A549 (cell line): ENCODE measurements at regions not wholly inside any gene's neighbourhood (a gene's known extent, or its start where the extent isn't known, plus 50 kb on each side); places are given as distances from the start of the nearest gene placed in this dataset.

ENCODE experiments used
- ATAC-seq, 2 experiments: fragments of 200-7000 bp in 1 of 2; fragments of >200 bp in 1 of 2; cut with Nextera tagmentation in 1 of 2; cut with Tn5 transposase in 1 of 2; 3 replicates each; pipeline versions ENCODE4 v1.8.0 to v1.9.1; 2018 to 2020; ENCODE audit warnings: mild to moderate bottlenecking in 1 of 2, moderate library complexity in 1 of 2
- CTCF ChIA-PET: fragments of 300-600 bp; sonication (Branson Sonifier 250); formaldehyde crosslinking; extraction: SDS; loops from one replicate; lab custom pipeline; 2021; ENCODE audit warnings: antibody characterized with exemption, inconsistent platforms; lab: Yijun Ruan, JAX
- POLR2A ChIA-PET: fragments of 350-600 bp; formaldehyde crosslinking; extraction: SDS; loops from one replicate; lab custom pipeline; 2021; ENCODE audit warnings: antibody characterized with exemption, inconsistent platforms; lab: Yijun Ruan, JAX
- DNase-seq, 2 experiments: peaks; one replicate each; pipeline versions ENCODE4 v3.0.0 to v3.0.0-alpha.2; 2011 to 2016; ENCODE audit warnings: low read depth in 1 of 2, low spot score in 1 of 2
- FAIRE-seq: peaks from 2 replicates; lab custom pipeline; 2011; peaks lifted over from hg19 to GRCh38; lab: Jason Lieb, UNC
- H3K27ac ChIP-seq, 2 experiments: fragments of >200 bp; sonication (Bioruptor Twin); formaldehyde crosslinking; 3 replicates each; pipeline ENCODE4 v1.5.1; 2016 to 2017
- H3K4me1 ChIP-seq: fragments of >200 bp; sonication (Bioruptor Twin); formaldehyde crosslinking; 3 replicates; pipeline ENCODE4 v1.6.1; 2016
- H3K4me2 ChIP-seq: fragments of >200 bp; sonication (Bioruptor Twin); formaldehyde crosslinking; 3 replicates; pipeline ENCODE4 v1.6.1; 2016
- H3K4me3 ChIP-seq: fragments of >200 bp; sonication (Bioruptor Twin); formaldehyde crosslinking; 3 replicates; pipeline ENCODE4 v1.5.1; 2016
- H3K9me3 ChIP-seq: fragments of >200 bp; sonication (Bioruptor Twin); formaldehyde crosslinking; 3 replicates; pipeline ENCODE4 v1.6.1; 2016
- CBX2 ChIP-seq: fragments of 200-600 bp; sonication (generic); IDR thresholded peaks from 2 replicates; pipeline ENCODE4 v1.6.1; 2016; ENCODE audit warnings: low read depth, mild to moderate bottlenecking, borderline replicate concordance
- CEBPB ChIP-seq, 2 experiments: fragments of >200 bp in 1 of 2; sonication (Bioruptor Twin) in 1 of 2; formaldehyde crosslinking in 1 of 2; IDR thresholded peaks; 2 replicates each; pipeline ENCODE4 v1.6.1; 2012 to 2016
- CHD4 ChIP-seq: fragments of 200-600 bp; sonication (generic); IDR thresholded peaks from 2 replicates; pipeline ENCODE4 v1.6.1; 2016; ENCODE audit warnings: antibody characterized with exemption, mild to moderate bottlenecking, borderline replicate concordance
- EHF ChIP-seq: fragments of 250-450 bp; sonication (Bioruptor Pico); IDR thresholded peaks from 2 replicates; pipeline ENCODE4 v1.5.0; 2020; ENCODE audit warnings: mild to moderate bottlenecking
- FOXS1 ChIP-seq: fragments of 250-450 bp; sonication (Bioruptor Pico); IDR thresholded peaks from 2 replicates; pipeline ENCODE4 v1.5.0; 2020; ENCODE audit warnings: mild to moderate bottlenecking, moderate library complexity
- GATA3 ChIP-seq: IDR thresholded peaks from 2 replicates; pipeline ENCODE4 v1.6.1; 2012; ENCODE audit warnings: borderline replicate concordance
- HDAC2 ChIP-seq: fragments of 200-600 bp; sonication (generic); IDR thresholded peaks from 2 replicates; pipeline ENCODE4 v1.6.1; 2016
- HEYL ChIP-seq: fragments of 250-450 bp; sonication (Bioruptor Pico); IDR thresholded peaks from 2 replicates; pipeline ENCODE4 v1.8.0; 2021; ENCODE audit warnings: mild to moderate bottlenecking, moderate library complexity
- HOXB5 ChIP-seq: fragments of 250-450 bp; sonication (Bioruptor Pico); IDR thresholded peaks from 2 replicates; pipeline ENCODE4 v1.5.0; 2020; ENCODE audit warnings: mild to moderate bottlenecking, moderate library complexity
- JUN ChIP-seq, 2 experiments: fragments of >200 bp; sonication (Bioruptor Twin); formaldehyde crosslinking; IDR thresholded peaks; 2 replicates in 1 of 2; 3 replicates in 1 of 2; pipeline ENCODE4 v1.6.1; 2016 to 2017
- JUNB ChIP-seq: fragments of >200 bp; sonication (Bioruptor Twin); formaldehyde crosslinking; IDR thresholded peaks from 2 replicates; pipeline ENCODE4 v1.6.1; 2016
- MAFK ChIP-seq: fragments of 450-650 bp; IDR thresholded peaks from 2 replicates; pipeline ENCODE4 v1.6.1; 2014; ENCODE audit not compliant: partially characterized antibody
- MAZ ChIP-seq: fragments of 150-350 bp; IDR thresholded peaks from 2 replicates; pipeline ENCODE4 v1.6.1; 2014; ENCODE audit warnings: antibody characterized with exemption, low read depth, low read length, borderline replicate concordance
- MYC ChIP-seq: IDR thresholded peaks from 2 replicates; pipeline ENCODE4 v1.6.1; 2012; ENCODE audit warnings: mild to moderate bottlenecking, inconsistent platforms, low read length, improper control_type of control experiment, borderline replicate concordance
- NFE2L2 ChIP-seq: fragments of 150-350 bp; conservative IDR thresholded peaks from 2 replicates; pipeline ENCODE4 v1.6.1; 2014; ENCODE audit warnings: low read length
- NR3C1 ChIP-seq: fragments of >200 bp; sonication (Bioruptor Twin); formaldehyde crosslinking; IDR thresholded peaks from 3 replicates; pipeline ENCODE4 v1.6.1; 2017
- POLR2A ChIP-seq: IDR thresholded peaks from 2 replicates; pipeline ENCODE4 v1.6.1; 2012; ENCODE audit warnings: mild to moderate bottlenecking, low read length
- POLR2AphosphoS2 ChIP-seq: conservative IDR thresholded peaks from 2 replicates; pipeline ENCODE4 v1.6.1; 2012; ENCODE audit warnings: low read length, improper control_type of control experiment, inconsistent platforms
- RCOR1 ChIP-seq: fragments of 150-350 bp; IDR thresholded peaks from 2 replicates; pipeline ENCODE4 v1.6.1; 2014; ENCODE audit warnings: antibody characterized with exemption, low read length, low read depth
- RNF2 ChIP-seq: fragments of 200-600 bp; sonication (generic); IDR thresholded peaks from 2 replicates; pipeline ENCODE4 v1.6.1; 2016; ENCODE audit warnings: low read depth, mild to moderate bottlenecking, antibody characterized with exemption, moderate library complexity, borderline replicate concordance
- SREBF2 ChIP-seq: fragments of 450-650 bp; IDR thresholded peaks from 2 replicates; pipeline ENCODE4 v1.6.1; 2014; ENCODE audit warnings: mild to moderate bottlenecking, moderate library complexity
- TP53 ChIP-seq: fragments of 250-450 bp; sonication (Bioruptor Pico); IDR thresholded peaks from 2 replicates; pipeline ENCODE4 v1.5.0; 2021; ENCODE audit warnings: mild to moderate bottlenecking, moderate library complexity
- ZFP36 ChIP-seq: fragments of 450-650 bp; IDR thresholded peaks from 2 replicates; pipeline ENCODE4 v1.6.1; 2014; ENCODE audit warnings: borderline replicate concordance; ENCODE audit not compliant: partially characterized antibody
- WGBS: methylation state at CpG from one replicate; pipeline ENCODE4 v1.1.6; 2017; ENCODE audit errors: missing lambda C conversion rate; 5-methylcytosine and 5-hydroxymethylcytosine counted together
- TF ChIP-seq, protein P1 (sequence below): fragments of 250-450 bp; sonication (Bioruptor Pico); IDR thresholded peaks from 2 replicates; pipeline ENCODE4 v1.5.0; 2020; ENCODE audit warnings: low read depth, mild to moderate bottlenecking, moderate library complexity
- TF ChIP-seq, protein P2 (sequence below): fragments of >200 bp; sonication (Bioruptor Twin); formaldehyde crosslinking; IDR thresholded peaks from 3 replicates; pipeline ENCODE4 v1.6.1; 2016
- TF ChIP-seq, protein P3 (sequence below): fragments of >200 bp; sonication (Bioruptor Twin); formaldehyde crosslinking; IDR thresholded peaks from 2 replicates; pipeline ENCODE4 v1.6.1; 2016
- TF ChIP-seq, protein P4 (sequence below): fragments of 150-350 bp; IDR thresholded peaks from 2 replicates; pipeline ENCODE4 v1.6.1; 2014; ENCODE audit warnings: low read depth, mild to moderate bottlenecking, low read length
- TF ChIP-seq, protein P5 (sequence below): fragments of 250-450 bp; sonication (Bioruptor Pico); IDR thresholded peaks from 2 replicates; pipeline ENCODE4 v1.5.0; 2021; ENCODE audit warnings: mild to moderate bottlenecking, moderate library complexity, borderline replicate concordance
- TF ChIP-seq, protein P6 (sequence below): fragments of 450-650 bp; IDR thresholded peaks from 2 replicates; pipeline ENCODE4 v1.6.1; 2014; ENCODE audit warnings: antibody characterized with exemption

DNA sequence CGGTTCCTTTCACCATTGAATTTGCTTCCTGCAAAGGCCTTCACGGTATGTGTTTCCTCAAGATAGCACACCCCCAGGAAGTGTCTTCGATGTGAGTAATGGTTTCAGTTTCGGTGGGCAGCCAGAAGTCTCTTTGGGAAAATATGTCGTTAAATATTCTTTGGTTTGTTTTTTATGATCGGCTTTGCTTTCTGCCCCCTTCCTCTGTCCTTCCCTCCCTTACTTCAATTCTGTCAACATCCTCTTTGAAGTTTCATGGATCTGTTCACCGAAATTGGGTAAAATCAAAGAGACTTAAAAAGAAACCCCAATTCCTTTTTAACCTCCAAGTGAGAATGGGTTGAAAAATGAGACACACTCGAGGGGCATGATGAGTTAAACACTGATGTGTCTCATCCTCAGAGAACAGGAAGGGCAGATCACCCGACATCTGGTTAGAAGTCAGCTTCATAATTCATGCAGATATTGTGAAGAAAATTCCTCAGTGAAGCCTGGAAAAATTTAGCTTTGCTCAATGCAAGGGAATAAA lies 170.8 kb upstream of the HABP2 start:
- ATAC-seq = no peak
- 68% methylated on average over 9 of the region's 9 CpGs for WGBS
- no peak for FAIRE-seq
- no peak overlapping the region for H3K4me2 ChIP-seq
- H3K9me3 ChIP-seq = no peaks in the 10 kb centered on the region
- POLR2A ChIA-PET = no interaction called here
- no peak overlapping the region for H3K27ac ChIP-seq
- DNase-seq = no peak
- TF ChIP-seq EHF (CRISPR knock-in tag) = no peak
- no peak for TF ChIP-seq FOXS1 (CRISPR knock-in tag)
- no peak for TF ChIP-seq GATA3
- no peak for TF ChIP-seq CEBPB (IDR thresholded peaks at IDR 0.05)
- no peak for TF ChIP-seq SREBF2
- TF ChIP-seq HEYL (CRISPR knock-in tag) = no peak
- TF ChIP-seq, protein P1, sequence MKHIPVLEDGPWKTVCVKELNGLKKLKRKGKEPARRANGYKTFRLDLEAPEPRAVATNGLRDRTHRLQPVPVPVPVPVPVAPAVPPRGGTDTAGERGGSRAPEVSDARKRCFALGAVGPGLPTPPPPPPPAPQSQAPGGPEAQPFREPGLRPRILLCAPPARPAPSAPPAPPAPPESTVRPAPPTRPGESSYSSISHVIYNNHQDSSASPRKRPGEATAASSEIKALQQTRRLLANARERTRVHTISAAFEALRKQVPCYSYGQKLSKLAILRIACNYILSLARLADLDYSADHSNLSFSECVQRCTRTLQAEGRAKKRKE (CRISPR knock-in tag) = no peak
- TF ChIP-seq NR3C1 = no peak
- TF ChIP-seq ZFP36 = no peak
- TF ChIP-seq CBX2 = no peak
- no peak for TF ChIP-seq MYC
- TF ChIP-seq RCOR1 = no peak
- no peak for TF ChIP-seq CHD4
- TF ChIP-seq, protein P2, sequence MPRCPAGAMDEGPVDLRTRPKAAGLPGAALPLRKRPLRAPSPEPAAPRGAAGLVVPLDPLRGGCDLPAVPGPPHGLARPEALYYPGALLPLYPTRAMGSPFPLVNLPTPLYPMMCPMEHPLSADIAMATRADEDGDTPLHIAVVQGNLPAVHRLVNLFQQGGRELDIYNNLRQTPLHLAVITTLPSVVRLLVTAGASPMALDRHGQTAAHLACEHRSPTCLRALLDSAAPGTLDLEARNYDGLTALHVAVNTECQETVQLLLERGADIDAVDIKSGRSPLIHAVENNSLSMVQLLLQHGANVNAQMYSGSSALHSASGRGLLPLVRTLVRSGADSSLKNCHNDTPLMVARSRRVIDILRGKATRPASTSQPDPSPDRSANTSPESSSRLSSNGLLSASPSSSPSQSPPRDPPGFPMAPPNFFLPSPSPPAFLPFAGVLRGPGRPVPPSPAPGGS = no peak
- no peak for TF ChIP-seq HDAC2
- TF ChIP-seq, protein P3, sequence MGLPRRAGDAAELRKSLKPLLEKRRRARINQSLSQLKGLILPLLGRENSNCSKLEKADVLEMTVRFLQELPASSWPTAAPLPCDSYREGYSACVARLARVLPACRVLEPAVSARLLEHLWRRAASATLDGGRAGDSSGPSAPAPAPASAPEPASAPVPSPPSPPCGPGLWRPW = no peak
- no peak overlapping the region for H3K4me3 ChIP-seq
- CTCF ChIA-PET = interaction anchor here (1.1 kb wide), 1 partner anchor 166 kb away, joined by 3 read pairs; no protein-coding TSS in a partner anchor
- peaks cover 17% of the 10 kb centered on the region; the same call in 2 of the 3 replicates for H3K4me1 ChIP-seq

DNA sequence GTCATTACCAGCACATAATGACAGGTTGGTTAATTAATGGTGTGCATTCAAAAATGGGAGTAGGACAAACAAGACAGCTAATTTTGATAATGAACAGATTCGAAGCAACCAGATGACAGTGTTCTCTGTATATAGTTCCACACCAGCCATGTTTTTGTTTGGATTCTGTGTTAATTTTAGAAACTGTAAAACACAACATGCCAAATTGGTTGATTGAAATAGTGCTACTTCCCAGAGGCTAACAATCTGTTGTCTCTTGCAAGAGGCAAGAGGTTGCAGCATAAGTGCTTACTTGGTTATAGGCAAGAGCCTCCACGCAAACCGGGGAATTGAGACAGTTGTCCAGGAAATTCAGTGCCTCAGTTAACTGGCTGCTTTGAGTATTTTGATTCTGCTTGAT lies 170.2 kb upstream of the HABP2 start:
- TF ChIP-seq POLR2AphosphoS2 (no peak), MAZ (no peak), RCOR1 (no peak), JUNB (no peak), TP53 (no peak), RNF2 (no peak), SREBF2 (no peak), GATA3 (no peak), HOXB5 (CRISPR knock-in tag) (no peak), POLR2A (no peak), NFE2L2 (no peak), NR3C1 (no peak), JUN (IDR thresholded peaks at IDR 0.05) (no peak), MAFK (no peak)
- TF ChIP-seq, protein P4, sequence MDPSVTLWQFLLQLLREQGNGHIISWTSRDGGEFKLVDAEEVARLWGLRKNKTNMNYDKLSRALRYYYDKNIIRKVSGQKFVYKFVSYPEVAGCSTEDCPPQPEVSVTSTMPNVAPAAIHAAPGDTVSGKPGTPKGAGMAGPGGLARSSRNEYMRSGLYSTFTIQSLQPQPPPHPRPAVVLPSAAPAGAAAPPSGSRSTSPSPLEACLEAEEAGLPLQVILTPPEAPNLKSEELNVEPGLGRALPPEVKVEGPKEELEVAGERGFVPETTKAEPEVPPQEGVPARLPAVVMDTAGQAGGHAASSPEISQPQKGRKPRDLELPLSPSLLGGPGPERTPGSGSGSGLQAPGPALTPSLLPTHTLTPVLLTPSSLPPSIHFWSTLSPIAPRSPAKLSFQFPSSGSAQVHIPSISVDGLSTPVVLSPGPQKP = no peak
- TF ChIP-seq, protein P5, sequence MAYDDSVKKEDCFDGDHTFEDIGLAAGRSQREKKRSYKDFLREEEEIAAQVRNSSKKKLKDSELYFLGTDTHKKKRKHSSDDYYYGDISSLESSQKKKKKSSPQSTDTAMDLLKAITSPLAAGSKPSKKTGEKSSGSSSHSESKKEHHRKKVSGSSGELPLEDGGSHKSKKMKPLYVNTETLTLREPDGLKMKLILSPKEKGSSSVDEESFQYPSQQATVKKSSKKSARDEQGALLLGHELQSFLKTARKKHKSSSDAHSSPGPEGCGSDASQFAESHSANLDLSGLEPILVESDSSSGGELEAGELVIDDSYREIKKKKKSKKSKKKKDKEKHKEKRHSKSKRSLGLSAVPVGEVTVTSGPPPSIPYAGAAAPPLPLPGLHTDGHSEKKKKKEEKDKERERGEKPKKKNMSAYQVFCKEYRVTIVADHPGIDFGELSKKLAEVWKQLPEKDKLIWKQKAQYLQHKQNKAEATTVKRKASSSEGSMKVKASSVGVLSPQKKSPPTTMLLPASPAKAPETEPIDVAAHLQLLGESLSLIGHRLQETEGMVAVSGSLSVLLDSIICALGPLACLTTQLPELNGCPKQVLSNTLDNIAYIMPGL = no peak
- TF ChIP-seq, protein P6, sequence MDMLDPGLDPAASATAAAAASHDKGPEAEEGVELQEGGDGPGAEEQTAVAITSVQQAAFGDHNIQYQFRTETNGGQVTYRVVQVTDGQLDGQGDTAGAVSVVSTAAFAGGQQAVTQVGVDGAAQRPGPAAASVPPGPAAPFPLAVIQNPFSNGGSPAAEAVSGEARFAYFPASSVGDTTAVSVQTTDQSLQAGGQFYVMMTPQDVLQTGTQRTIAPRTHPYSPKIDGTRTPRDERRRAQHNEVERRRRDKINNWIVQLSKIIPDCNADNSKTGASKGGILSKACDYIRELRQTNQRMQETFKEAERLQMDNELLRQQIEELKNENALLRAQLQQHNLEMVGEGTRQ = no peak
- TF ChIP-seq, protein P1 (CRISPR knock-in tag) = no peak
- H3K4me1 ChIP-seq = peaks cover 17% of the 10 kb centered on the region; the same call in 2 of the 3 replicates
- CTCF ChIA-PET = interaction anchor here (1.1 to 1.3 kb wide), 5 partner anchors 16 to 913 kb away, joined by 3 to 4 read pairs (median 3); no protein-coding TSS in a partner anchor
- POLR2A ChIA-PET = no interaction called here
- FAIRE-seq (no peak), ATAC-seq (no peak), DNase-seq (no peak)
- H3K4me3 ChIP-seq = no peak overlapping the region
- H3K9me3 ChIP-seq = no peaks in the 10 kb centered on the region
- WGBS = 77% methylated on average over 3 of the region's 3 CpGs
- no peak overlapping the region for H3K4me2 ChIP-seq
- H3K27ac ChIP-seq = no peak overlapping the region
